ENCODE measurements at regions not wholly inside any gene's neighbourhood (a gene's known extent, or its start where the extent isn't known, plus 50 kb on each side); places are given as distances from the start of the nearest gene placed in this dataset.

DNA sequence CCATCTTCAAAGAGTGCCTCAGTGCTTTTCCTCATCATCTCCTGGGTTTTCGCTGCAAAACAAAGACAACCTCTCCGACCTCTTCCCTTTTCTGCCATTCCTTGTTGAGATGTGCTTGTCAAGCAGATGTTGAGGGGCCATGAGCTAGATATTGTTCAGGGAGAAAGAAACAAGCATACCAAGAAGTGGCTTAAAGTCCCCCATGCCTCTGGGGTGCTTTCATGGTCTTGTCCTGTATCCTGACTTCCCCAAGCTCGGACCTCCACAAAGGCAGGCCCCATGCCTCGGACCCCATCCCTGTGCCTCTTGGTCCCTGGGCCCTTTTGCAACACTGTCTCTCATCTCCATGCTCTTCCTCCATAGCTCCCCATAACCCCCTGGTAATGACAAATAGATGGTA, 103.8 kb downstream of the C1orf94 start:
- 78% methylated on average over 4 of the region's 4 CpGs for WGBS
- H3K4me1 ChIP-seq (ENCODE audit: control insufficient read depth in 4 of 4, insufficient read depth in 4 of 4, low read length in 3 of 4): no peaks in the 10 kb centered on the region
- no peaks in the 10 kb centered on the region for H3K9me3 ChIP-seq (ENCODE audit: control insufficient read depth in 4 of 4, low read length in 3 of 4)
- no peak overlapping the region for H3K9ac ChIP-seq (ENCODE audit: low read depth in 1 of 2, low read length in 2 of 2)
- no peaks in the 10 kb centered on the region for H3K36me3 ChIP-seq (ENCODE audit: control insufficient read depth in 4 of 4, insufficient read depth in 3 of 4, low read depth in 1 of 4, low read length in 3 of 4)
- H3K27me3 ChIP-seq (ENCODE audit: control insufficient read depth in 4 of 4, insufficient read depth in 4 of 4, low read length in 3 of 4): peaks cover 0 to 3% (median 0%) of the 10 kb centered on the region in 4 donors
- no peak for DNase-seq (ENCODE audit: low spot score)
- no peak overlapping the region for H3K27ac ChIP-seq (ENCODE audit: low read depth in 1 of 2, low read length in 2 of 2)
- TF ChIP-seq, protein P1, sequence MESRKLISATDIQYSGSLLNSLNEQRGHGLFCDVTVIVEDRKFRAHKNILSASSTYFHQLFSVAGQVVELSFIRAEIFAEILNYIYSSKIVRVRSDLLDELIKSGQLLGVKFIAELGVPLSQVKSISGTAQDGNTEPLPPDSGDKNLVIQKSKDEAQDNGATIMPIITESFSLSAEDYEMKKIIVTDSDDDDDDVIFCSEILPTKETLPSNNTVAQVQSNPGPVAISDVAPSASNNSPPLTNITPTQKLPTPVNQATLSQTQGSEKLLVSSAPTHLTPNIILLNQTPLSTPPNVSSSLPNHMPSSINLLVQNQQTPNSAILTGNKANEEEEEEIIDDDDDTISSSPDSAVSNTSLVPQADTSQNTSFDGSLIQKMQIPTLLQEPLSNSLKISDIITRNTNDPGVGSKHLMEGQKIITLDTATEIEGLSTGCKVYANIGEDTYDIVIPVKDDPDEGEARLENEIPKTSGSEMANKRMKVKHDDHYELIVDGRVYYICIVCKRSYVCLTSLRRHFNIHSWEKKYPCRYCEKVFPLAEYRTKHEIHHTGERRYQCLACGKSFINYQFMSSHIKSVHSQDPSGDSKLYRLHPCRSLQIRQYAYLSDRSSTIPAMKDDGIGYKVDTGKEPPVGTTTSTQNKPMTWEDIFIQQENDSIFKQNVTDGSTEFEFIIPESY (IDR thresholded peaks at IDR 0.05): no peak
- TF ChIP-seq YY1 (IDR thresholded peaks at IDR 0.05): no peak
- TF ChIP-seq HNF4A (conservative IDR thresholded peaks at IDR 0.05): no peak
- TF ChIP-seq EGR1 (IDR thresholded peaks at IDR 0.05; ENCODE audit: low read depth in 2 of 2): no peak
- TF ChIP-seq RXRA (IDR thresholded peaks at IDR 0.05): no peak
- TF ChIP-seq, protein P2, sequence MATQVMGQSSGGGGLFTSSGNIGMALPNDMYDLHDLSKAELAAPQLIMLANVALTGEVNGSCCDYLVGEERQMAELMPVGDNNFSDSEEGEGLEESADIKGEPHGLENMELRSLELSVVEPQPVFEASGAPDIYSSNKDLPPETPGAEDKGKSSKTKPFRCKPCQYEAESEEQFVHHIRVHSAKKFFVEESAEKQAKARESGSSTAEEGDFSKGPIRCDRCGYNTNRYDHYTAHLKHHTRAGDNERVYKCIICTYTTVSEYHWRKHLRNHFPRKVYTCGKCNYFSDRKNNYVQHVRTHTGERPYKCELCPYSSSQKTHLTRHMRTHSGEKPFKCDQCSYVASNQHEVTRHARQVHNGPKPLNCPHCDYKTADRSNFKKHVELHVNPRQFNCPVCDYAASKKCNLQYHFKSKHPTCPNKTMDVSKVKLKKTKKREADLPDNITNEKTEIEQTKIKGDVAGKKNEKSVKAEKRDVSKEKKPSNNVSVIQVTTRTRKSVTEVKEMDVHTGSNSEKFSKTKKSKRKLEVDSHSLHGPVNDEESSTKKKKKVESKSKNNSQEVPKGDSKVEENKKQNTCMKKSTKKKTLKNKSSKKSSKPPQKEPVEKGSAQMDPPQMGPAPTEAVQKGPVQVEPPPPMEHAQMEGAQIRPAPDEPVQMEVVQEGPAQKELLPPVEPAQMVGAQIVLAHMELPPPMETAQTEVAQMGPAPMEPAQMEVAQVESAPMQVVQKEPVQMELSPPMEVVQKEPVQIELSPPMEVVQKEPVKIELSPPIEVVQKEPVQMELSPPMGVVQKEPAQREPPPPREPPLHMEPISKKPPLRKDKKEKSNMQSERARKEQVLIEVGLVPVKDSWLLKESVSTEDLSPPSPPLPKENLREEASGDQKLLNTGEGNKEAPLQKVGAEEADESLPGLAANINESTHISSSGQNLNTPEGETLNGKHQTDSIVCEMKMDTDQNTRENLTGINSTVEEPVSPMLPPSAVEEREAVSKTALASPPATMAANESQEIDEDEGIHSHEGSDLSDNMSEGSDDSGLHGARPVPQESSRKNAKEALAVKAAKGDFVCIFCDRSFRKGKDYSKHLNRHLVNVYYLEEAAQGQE (IDR thresholded peaks at IDR 0.05): no peak
- no peak for TF ChIP-seq NR2F2 (IDR thresholded peaks at IDR 0.05)
- no peak for TF ChIP-seq GABPA (IDR thresholded peaks at IDR 0.05 in 1 of 2, conservative IDR thresholded peaks at IDR 0.05 in 1 of 2)
- TF ChIP-seq, protein P3, sequence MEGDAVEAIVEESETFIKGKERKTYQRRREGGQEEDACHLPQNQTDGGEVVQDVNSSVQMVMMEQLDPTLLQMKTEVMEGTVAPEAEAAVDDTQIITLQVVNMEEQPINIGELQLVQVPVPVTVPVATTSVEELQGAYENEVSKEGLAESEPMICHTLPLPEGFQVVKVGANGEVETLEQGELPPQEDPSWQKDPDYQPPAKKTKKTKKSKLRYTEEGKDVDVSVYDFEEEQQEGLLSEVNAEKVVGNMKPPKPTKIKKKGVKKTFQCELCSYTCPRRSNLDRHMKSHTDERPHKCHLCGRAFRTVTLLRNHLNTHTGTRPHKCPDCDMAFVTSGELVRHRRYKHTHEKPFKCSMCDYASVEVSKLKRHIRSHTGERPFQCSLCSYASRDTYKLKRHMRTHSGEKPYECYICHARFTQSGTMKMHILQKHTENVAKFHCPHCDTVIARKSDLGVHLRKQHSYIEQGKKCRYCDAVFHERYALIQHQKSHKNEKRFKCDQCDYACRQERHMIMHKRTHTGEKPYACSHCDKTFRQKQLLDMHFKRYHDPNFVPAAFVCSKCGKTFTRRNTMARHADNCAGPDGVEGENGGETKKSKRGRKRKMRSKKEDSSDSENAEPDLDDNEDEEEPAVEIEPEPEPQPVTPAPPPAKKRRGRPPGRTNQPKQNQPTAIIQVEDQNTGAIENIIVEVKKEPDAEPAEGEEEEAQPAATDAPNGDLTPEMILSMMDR (IDR thresholded peaks at IDR 0.05; ENCODE audit: low read depth, low read length, missing input control): no peak
- TF ChIP-seq TAF1 (conservative IDR thresholded peaks at IDR 0.05): no peak
- no peak for TF ChIP-seq RAD21 (IDR thresholded peaks at IDR 0.05)
- H3K4me3 ChIP-seq (ENCODE audit: low read depth in 1 of 3, low read length in 3 of 3): no peak overlapping the region

DNA sequence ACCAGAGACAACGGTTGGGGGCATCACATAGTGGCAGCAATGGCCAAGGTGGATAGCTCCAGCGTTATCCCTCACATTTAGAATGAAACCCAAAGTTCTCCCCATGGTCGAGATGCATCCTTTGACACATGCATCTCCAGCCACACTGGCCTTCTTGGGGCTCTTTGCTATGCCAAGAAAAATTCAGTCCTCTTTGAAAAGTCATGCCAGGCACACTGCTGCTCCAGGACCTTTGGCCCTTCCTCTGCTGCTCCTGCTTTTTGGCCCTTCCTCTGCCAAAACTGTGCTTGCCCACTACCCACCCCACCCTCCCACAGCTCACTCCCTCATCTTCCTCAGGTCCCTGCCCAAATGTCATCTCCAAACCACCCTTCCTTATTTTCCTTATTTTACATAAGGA, 106.4 kb downstream of the C1orf94 start:
- Histone ChIP-seq H3K27ac (ENCODE audit: low read depth in 1 of 2, low read length in 2 of 2) (no peak overlapping the region), H3K36me3 (ENCODE audit: control insufficient read depth in 4 of 4, insufficient read depth in 3 of 4, low read depth in 1 of 4, low read length in 3 of 4) (no peaks in the 10 kb centered on the region), H3K9me3 (ENCODE audit: control insufficient read depth in 4 of 4, low read length in 3 of 4) (no peaks in the 10 kb centered on the region), H3K9ac (ENCODE audit: low read depth in 1 of 2, low read length in 2 of 2) (no peak overlapping the region), H3K27me3 (ENCODE audit: control insufficient read depth in 4 of 4, insufficient read depth in 4 of 4, low read length in 3 of 4) (peaks cover 0 to 3% (median 0%) of the 10 kb centered on the region in 4 donors), H3K4me1 (ENCODE audit: control insufficient read depth in 4 of 4, insufficient read depth in 4 of 4, low read length in 3 of 4) (no peaks in the 10 kb centered on the region), H3K4me3 (ENCODE audit: low read depth in 1 of 3, low read length in 3 of 3) (no peak overlapping the region)
- DNase-seq (ENCODE audit: low spot score): no peak
- WGBS: 56% methylated on average over 3 of the region's 3 CpGs
- no peak for TF ChIP-seq GABPA (IDR thresholded peaks at IDR 0.05 in 1 of 2, conservative IDR thresholded peaks at IDR 0.05 in 1 of 2)
- no peak for TF ChIP-seq FOXA1 (IDR thresholded peaks at IDR 0.05)
- no peak for TF ChIP-seq HNF4A (conservative IDR thresholded peaks at IDR 0.05)
- TF ChIP-seq, protein P4, sequence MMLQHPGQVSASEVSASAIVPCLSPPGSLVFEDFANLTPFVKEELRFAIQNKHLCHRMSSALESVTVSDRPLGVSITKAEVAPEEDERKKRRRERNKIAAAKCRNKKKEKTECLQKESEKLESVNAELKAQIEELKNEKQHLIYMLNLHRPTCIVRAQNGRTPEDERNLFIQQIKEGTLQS (IDR thresholded peaks at IDR 0.05): no peak
- TF ChIP-seq JUND (IDR thresholded peaks at IDR 0.05): no peak
- TF ChIP-seq RAD21 (IDR thresholded peaks at IDR 0.05): no peak
- no peak for TF ChIP-seq YY1 (IDR thresholded peaks at IDR 0.05)
- no peak for TF ChIP-seq FOXA2 (IDR thresholded peaks at IDR 0.05)
- TF ChIP-seq NR2F2 (IDR thresholded peaks at IDR 0.05): no peak
- TF ChIP-seq, protein P1 (IDR thresholded peaks at IDR 0.05): no peak
- TF ChIP-seq EGR1 (IDR thresholded peaks at IDR 0.05; ENCODE audit: low read depth in 2 of 2): no peak
- TF ChIP-seq, protein P5, sequence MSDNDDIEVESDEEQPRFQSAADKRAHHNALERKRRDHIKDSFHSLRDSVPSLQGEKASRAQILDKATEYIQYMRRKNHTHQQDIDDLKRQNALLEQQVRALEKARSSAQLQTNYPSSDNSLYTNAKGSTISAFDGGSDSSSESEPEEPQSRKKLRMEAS (IDR thresholded peaks at IDR 0.05): no peak
- TF ChIP-seq, protein P3 (IDR thresholded peaks at IDR 0.05; ENCODE audit: low read depth, low read length, missing input control): no peak
- TF ChIP-seq TAF1 (conservative IDR thresholded peaks at IDR 0.05): no peak

Measured in liver (tissue), 8 donors.